Smooth muscle cell (in vitro differentiated cells): ENCODE measurements at regions not wholly inside any gene's neighbourhood (a gene's known extent, or its start where the extent isn't known, plus 50 kb on each side); places are given as distances from the start of the nearest gene placed in this dataset.
"Not testable (repeated sequence)": the region's sequence is repeated elsewhere in the genome, so short reads cannot be mapped to it uniquely, and the experiment has no call there.

Experiments
- DNase-seq: peaks from one replicate; lab custom pipeline; 2025; ENCODE audit not compliant: unreplicated experiment; lab: John Stamatoyannopoulos, UW
- H2AFZ ChIP-seq: fragments of 200-600 bp; sonication (generic); 2 replicates; pipeline ENCODE4 v1.6.0; 2016; ENCODE audit warnings: antibody characterized with exemption, low read depth, mild to moderate bottlenecking
- H3F3A ChIP-seq: fragments of 200-600 bp; sonication (generic); 2 replicates; pipeline ENCODE4 v1.6.0; 2017; ENCODE audit warnings: antibody characterized with exemption, low read depth
- H3K27ac ChIP-seq: fragments of 200-600 bp; sonication (generic); 2 replicates; pipeline ENCODE4 v1.5.1; 2016; ENCODE audit warnings: low read depth, mild to moderate bottlenecking
- H3K27me3 ChIP-seq: fragments of 200-600 bp; sonication (generic); 2 replicates; pipeline ENCODE4 v1.6.1; 2016; ENCODE audit warnings: low read depth, mild to moderate bottlenecking
- H3K36me3 ChIP-seq: fragments of 200-600 bp; sonication (generic); 2 replicates; pipeline ENCODE4 v1.5.1; 2016; ENCODE audit warnings: low read depth
- H3K4me1 ChIP-seq: fragments of 200-600 bp; sonication (generic); 2 replicates; pipeline ENCODE4 v1.5.1; 2016; ENCODE audit warnings: low read depth
- H3K4me2 ChIP-seq: fragments of 200-600 bp; sonication (generic); 2 replicates; pipeline ENCODE4 v1.6.0; 2016; ENCODE audit warnings: mild to moderate bottlenecking
- H3K4me3 ChIP-seq: fragments of 200-600 bp; sonication (generic); 2 replicates; pipeline ENCODE4 v1.5.1; 2016; ENCODE audit warnings: mild to moderate bottlenecking
- H3K79me2 ChIP-seq: fragments of 200-600 bp; sonication (generic); 2 replicates; pipeline ENCODE4 v1.6.0; 2016; ENCODE audit warnings: low read depth, mild to moderate bottlenecking
- H3K9ac ChIP-seq: fragments of 200-600 bp; sonication (generic); 2 replicates; pipeline ENCODE4 v1.6.0; 2016; ENCODE audit warnings: low read depth
- H3K9me3 ChIP-seq: fragments of 200-600 bp; sonication (generic); replicated peaks from 2 replicates; pipeline ENCODE4 v1.5.1; 2016; ENCODE audit warnings: low read depth
- H4K20me1 ChIP-seq: fragments of 200-600 bp; sonication (generic); 2 replicates; pipeline ENCODE4 v1.6.0; 2016; ENCODE audit warnings: low read depth
- CTCF ChIP-seq: fragments of 200-600 bp; sonication (generic); IDR thresholded peaks from 2 replicates; pipeline ENCODE4 v1.5.1; 2017; ENCODE audit warnings: borderline replicate concordance, mild to moderate bottlenecking, antibody characterized with exemption; ENCODE audit not compliant: insufficient read depth, poor library complexity, severe bottlenecking
- WGBS: methylation state at CpG from one replicate; pipeline ENCODE4 v1.1.7; 2016; ENCODE audit warnings: low lambda C conversion rate; 5-methylcytosine and 5-hydroxymethylcytosine counted together

- no peak overlapping the region for H3K4me2 ChIP-seq
- no peaks in the 10 kb centered on the region for H3F3A ChIP-seq
- no peak for TF ChIP-seq CTCF
- H3K36me3 ChIP-seq: no peaks in the 10 kb centered on the region
- H3K4me1 ChIP-seq: no peaks in the 10 kb centered on the region
- 73% methylated on average over 3 of the region's 3 CpGs for WGBS
- H3K79me2 ChIP-seq: no peaks in the 10 kb centered on the region
- H3K9ac ChIP-seq: no peak overlapping the region
- H3K27ac ChIP-seq: no peak overlapping the region
- no peaks in the 10 kb centered on the region for H4K20me1 ChIP-seq
- H3K4me3 ChIP-seq: no peak overlapping the region
- no peak for DNase-seq
- H3K27me3 ChIP-seq: no peaks in the 10 kb centered on the region
- no peak overlapping the region for H2AFZ ChIP-seq
- H3K9me3 ChIP-seq: no peaks in the 10 kb centered on the region
Observed at GRCh38 chr3:20645340-20645739, 459.3 kb upstream of the SGO1 start.

GRCh38 chr3:20637729-20638128 lies 451.7 kb upstream of the SGO1 start:
- no peak for TF ChIP-seq CTCF
- H3K4me1 ChIP-seq: no peaks in the 10 kb centered on the region
- DNase-seq: no peak
- no peak overlapping the region for H3K4me2 ChIP-seq
- no peaks in the 10 kb centered on the region for H3K27me3 ChIP-seq
- no peak overlapping the region for H3K4me3 ChIP-seq
- no peak overlapping the region for H2AFZ ChIP-seq
- no peaks in the 10 kb centered on the region for H3K9me3 ChIP-seq
- H3K79me2 ChIP-seq: no peaks in the 10 kb centered on the region
- H4K20me1 ChIP-seq: no peaks in the 10 kb centered on the region
- no peaks in the 10 kb centered on the region for H3F3A ChIP-seq
- H3K9ac ChIP-seq: no peak overlapping the region
- H3K27ac ChIP-seq: no peak overlapping the region
- no peaks in the 10 kb centered on the region for H3K36me3 ChIP-seq

- Histone ChIP-seq H3F3A (no peaks in the 10 kb centered on the region), H2AFZ (no peak overlapping the region), H3K4me2 (no peak overlapping the region), H3K9ac (no peak overlapping the region), H3K27me3 (no peaks in the 10 kb centered on the region), H3K36me3 (no peaks in the 10 kb centered on the region), H3K4me3 (no peak overlapping the region), H3K27ac (no peak overlapping the region), H3K4me1 (no peaks in the 10 kb centered on the region), H3K79me2 (no peaks in the 10 kb centered on the region), H4K20me1 (no peaks in the 10 kb centered on the region), H3K9me3 (peaks cover 3% of the 10 kb centered on the region)
- TF ChIP-seq CTCF: no peak
- WGBS: 88% methylated on average over 6 of the region's 6 CpGs
- no peak for DNase-seq
Observed at GRCh38 chr3:20622304-20622703, 436.3 kb upstream of the SGO1 start.

GRCh38 chr3:20618621-20619020 lies 432.6 kb upstream of the SGO1 start:
- H3K36me3 ChIP-seq, H3K4me2 ChIP-seq, H4K20me1 ChIP-seq, H3K4me1 ChIP-seq, H2AFZ ChIP-seq, H3K9ac ChIP-seq, H3F3A ChIP-seq, H3K4me3 ChIP-seq, H3K27me3 ChIP-seq, H3K79me2 ChIP-seq, DNase-seq, H3K9me3 ChIP-seq, H3K27ac ChIP-seq: not testable (repeated sequence)
- WGBS: 49% methylated on average over 3 of the region's 3 CpGs

GRCh38 chr3:20618181-20618580 lies 432.2 kb upstream of the SGO1 start:
- not testable (repeated sequence) for H3K27me3 ChIP-seq

DNA sequence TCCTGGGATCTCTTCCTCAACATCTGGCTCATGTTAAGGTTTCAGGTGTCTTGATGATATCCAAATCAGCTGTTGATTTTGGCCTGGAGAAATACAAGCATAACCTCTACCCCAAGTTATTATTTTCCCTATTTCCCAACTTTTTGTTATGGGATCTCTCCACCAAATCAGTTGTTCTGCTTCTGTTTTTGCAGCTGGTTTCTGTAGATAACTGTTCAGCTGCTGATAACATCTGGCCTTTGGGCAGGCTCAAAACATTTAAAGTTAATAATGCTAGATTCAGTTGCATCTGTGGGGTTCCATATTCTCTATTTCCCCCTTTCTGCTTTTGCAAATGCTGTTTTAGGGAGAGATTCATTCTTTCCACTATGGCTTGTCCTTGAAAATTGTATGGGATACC lies 430.0 kb upstream of the SGO1 start:
- DNase-seq, H3K36me3 ChIP-seq, H3K4me1 ChIP-seq, H3K27ac ChIP-seq, H4K20me1 ChIP-seq, H3F3A ChIP-seq, H3K4me3 ChIP-seq, H3K27me3 ChIP-seq, H3K9ac ChIP-seq, H2AFZ ChIP-seq, H3K4me2 ChIP-seq, H3K79me2 ChIP-seq: not testable (repeated sequence)
- peaks cover 21% of the 10 kb centered on the region for H3K9me3 ChIP-seq

More at GRCh38 chr3:20618181-20618580, 432.2 kb upstream of the SGO1 start:
- H4K20me1 ChIP-seq, H2AFZ ChIP-seq, H3K4me2 ChIP-seq, H3K9me3 ChIP-seq, H3F3A ChIP-seq, H3K36me3 ChIP-seq, DNase-seq, H3K9ac ChIP-seq, H3K4me1 ChIP-seq, H3K4me3 ChIP-seq, H3K79me2 ChIP-seq, H3K27ac ChIP-seq: not testable (repeated sequence)
- WGBS: 82% methylated on average over 7 of the region's 7 CpGs
